H9 (cell line): ENCODE measurements at regions not wholly inside any gene's neighbourhood (a gene's known extent, or its start where the extent isn't known, plus 50 kb on each side); places are given as distances from the start of the nearest gene placed in this dataset.
"Not testable (repeated sequence)": the region's sequence is repeated elsewhere in the genome, so short reads cannot be mapped to it uniquely, and the experiment has no call there.

Source experiments
- DNase-seq: peaks from one replicate; pipeline ENCODE4 v3.0.0-alpha.2; 2017
- H2AFZ ChIP-seq: one replicate; pipeline ENCODE4 v1.6.1; 2013; ENCODE audit warnings: mild to moderate bottlenecking, low read length, control low read depth, moderate library complexity
- H2AK5ac ChIP-seq: 2 replicates; pipeline ENCODE4 v1.6.1; 2013; ENCODE audit warnings: low read length, control low read depth, mixed read lengths; ENCODE audit not compliant: insufficient read length
- H2BK120ac ChIP-seq: one replicate; pipeline ENCODE4 v1.6.1; 2013; ENCODE audit warnings: low read depth, mild to moderate bottlenecking, low read length, control low read depth, inconsistent platforms; ENCODE audit not compliant: poor library complexity, severe bottlenecking
- H2BK12ac ChIP-seq: 2 replicates; pipeline ENCODE4 v1.6.1; 2013; ENCODE audit warnings: low read length, control low read depth, mixed read lengths, low read depth; ENCODE audit not compliant: insufficient read length
- H2BK15ac ChIP-seq: 2 replicates; pipeline ENCODE4 v1.6.1; 2013; ENCODE audit warnings: low read depth, low read length, control low read depth
- H2BK20ac ChIP-seq: one replicate; pipeline ENCODE4 v1.6.1; 2013; ENCODE audit warnings: low read depth, mild to moderate bottlenecking, low read length, control low read depth, inconsistent platforms; ENCODE audit not compliant: poor library complexity, severe bottlenecking
- H2BK5ac ChIP-seq: 2 replicates; pipeline ENCODE4 v1.6.1; 2013; ENCODE audit warnings: low read length, control low read depth, mixed read lengths; ENCODE audit not compliant: insufficient read length
- H3K14ac ChIP-seq: 2 replicates; pipeline ENCODE4 v1.6.1; 2013; ENCODE audit warnings: low read length, control low read depth; ENCODE audit not compliant: insufficient read depth
- H3K18ac ChIP-seq: 2 replicates; pipeline ENCODE4 v1.6.1; 2013; ENCODE audit warnings: low read depth, mild to moderate bottlenecking, mixed read lengths, low read length, control low read depth; ENCODE audit not compliant: insufficient read length
- H3K23ac ChIP-seq: 2 replicates; pipeline ENCODE4 v1.6.1; 2013; ENCODE audit warnings: low read length, control low read depth, mixed read lengths, low read depth; ENCODE audit not compliant: insufficient read length
- H3K23me2 ChIP-seq: 2 replicates; pipeline ENCODE4 v1.6.1; 2013; ENCODE audit warnings: low read depth, mild to moderate bottlenecking, mixed read lengths, low read length, control low read depth; ENCODE audit not compliant: insufficient read length, poor library complexity, severe bottlenecking
- H3K27ac ChIP-seq: 2 replicates; pipeline ENCODE4 v1.5.1; 2013; ENCODE audit warnings: low read length, control low read depth, mixed read lengths, low read depth; ENCODE audit not compliant: insufficient read length
- H3K27me3 ChIP-seq: 2 replicates; pipeline ENCODE4 v1.6.1; 2013; ENCODE audit warnings: low read length, control low read depth, inconsistent platforms; ENCODE audit not compliant: insufficient read depth
- H3K4ac ChIP-seq: 2 replicates; pipeline ENCODE4 v1.6.1; 2013; ENCODE audit warnings: low read depth, mild to moderate bottlenecking, control low read depth, inconsistent platforms, low read length, moderate library complexity
- H3K4me1 ChIP-seq: 2 replicates; pipeline ENCODE4 v1.6.1; 2013; ENCODE audit warnings: low read length, control low read depth, inconsistent platforms; ENCODE audit not compliant: insufficient read depth
- H3K4me2 ChIP-seq: 2 replicates; pipeline ENCODE4 v1.6.1; 2013; ENCODE audit warnings: low read length, control low read depth, mixed read lengths; ENCODE audit not compliant: insufficient read length, insufficient read depth
- H3K56ac ChIP-seq: 2 replicates; pipeline ENCODE4 v1.6.1; 2013; ENCODE audit warnings: low read depth, mild to moderate bottlenecking, mixed read lengths, low read length, control low read depth; ENCODE audit not compliant: insufficient read length
- H3K79me1 ChIP-seq: 2 replicates; pipeline ENCODE4 v1.6.1; 2013; ENCODE audit warnings: low read depth, mild to moderate bottlenecking, moderate library complexity, low read length, control low read depth, inconsistent platforms; ENCODE audit not compliant: insufficient read depth, poor library complexity, severe bottlenecking
- H3K79me2 ChIP-seq: 2 replicates; pipeline ENCODE4 v1.6.1; 2013; ENCODE audit warnings: low read length, control low read depth, inconsistent platforms; ENCODE audit not compliant: insufficient read depth
- H3K9ac ChIP-seq: 2 replicates; pipeline ENCODE4 v1.6.1; 2013; ENCODE audit warnings: low read length, control low read depth, mixed read lengths; ENCODE audit not compliant: insufficient read length; ENCODE audit errors: extremely low read depth
- H3K9me3 ChIP-seq: one replicate; pipeline ENCODE4 v1.6.1; 2013; ENCODE audit warnings: low read depth, low read length, inconsistent platforms; ENCODE audit not compliant: control insufficient read depth
- H3T11ph ChIP-seq: one replicate; pipeline ENCODE4 v1.6.1; 2013; ENCODE audit warnings: mild to moderate bottlenecking, low read length, control low read depth, inconsistent platforms
- H4K20me1 ChIP-seq: one replicate; pipeline ENCODE4 v1.6.1; 2013; ENCODE audit not compliant: control insufficient read depth, insufficient read length, insufficient read depth
- H4K5ac ChIP-seq: 2 replicates; pipeline ENCODE4 v1.6.1; 2013; ENCODE audit warnings: low read depth, mild to moderate bottlenecking, mixed read lengths, low read length, control low read depth; ENCODE audit not compliant: insufficient read length
- H4K8ac ChIP-seq: replicated peaks from 2 replicates; pipeline ENCODE4 v1.6.1; 2013; ENCODE audit warnings: low read length, control low read depth, mixed read lengths, low read depth; ENCODE audit not compliant: insufficient read length
- H4K91ac ChIP-seq: 2 replicates; pipeline ENCODE4 v1.6.1; 2013; ENCODE audit warnings: low read depth, mild to moderate bottlenecking, moderate library complexity, mixed read lengths, low read length, control low read depth; ENCODE audit not compliant: insufficient read length
- H3K27ac Mint-ChIP-seq, 3 experiments: 2 replicates in 2 of 3; 3 replicates in 1 of 3; pipeline ENCODE4 v1.8.0; 2020 to 2021; ENCODE audit warnings: mixed read lengths in 3 of 3, mild to moderate bottlenecking in 1 of 3, moderate library complexity in 1 of 3
- H3K27me3 Mint-ChIP-seq: 2 replicates; pipeline ENCODE4 v1.8.0; 2021; ENCODE audit warnings: low read depth, mild to moderate bottlenecking, moderate library complexity, mixed read lengths
- H3K36me3 Mint-ChIP-seq, 3 experiments: 2 replicates in 2 of 3; 3 replicates in 1 of 3; pipeline ENCODE4 v1.8.0; 2020 to 2021; ENCODE audit warnings: low read depth in 3 of 3, mixed read lengths in 3 of 3; ENCODE audit not compliant: insufficient read depth in 1 of 3
- H3K4me1 Mint-ChIP-seq, 2 experiments: 2 replicates each; pipeline ENCODE4 v1.8.0; 2020; ENCODE audit warnings: mixed read lengths in 2 of 2
- H3K4me3 Mint-ChIP-seq, 2 experiments: 2 replicates in 1 of 2; 3 replicates in 1 of 2; pipeline ENCODE4 v1.8.0; 2020 to 2021; ENCODE audit warnings: mild to moderate bottlenecking in 2 of 2, mixed read lengths in 2 of 2, moderate library complexity in 1 of 2
- H3K9me3 Mint-ChIP-seq, 2 experiments: 2 replicates in 1 of 2; 3 replicates in 1 of 2; pipeline ENCODE4 v1.8.0; 2020; ENCODE audit warnings: mild to moderate bottlenecking in 2 of 2, mixed read lengths in 2 of 2, moderate library complexity in 1 of 2
- CTCF ChIP-seq: fragments of 200-600 bp; sonication (generic); conservative IDR thresholded peaks from 3 replicates; pipeline ENCODE4 v1.8.0; 2021; ENCODE audit warnings: antibody characterized with exemption, mild to moderate bottlenecking
- WGBS: extraction: QIAGEN DNeasy Blood & Tissue Kit; methylation state at CpG from one replicate; pipeline ENCODE4 v1.1.7; 2013; ENCODE audit warnings: missing lambda C conversion rate, low lambda C conversion rate, mixed read lengths; ENCODE audit not compliant: insufficient read length; ENCODE audit errors: extremely low coverage; 5-methylcytosine and 5-hydroxymethylcytosine counted together

- Mint-ChIP-seq H3K4me1 (peaks cover 7 to 9% of the 10 kb centered on the region in 2 experiments), H3K4me3 (no peak overlapping the region), H3K9me3 (peaks cover 2 to 4% of the 10 kb centered on the region in 2 experiments; a peak in 2 of 5 replicates), H3K36me3 (no peaks in the 10 kb centered on the region), H3K27ac (no peak overlapping the region), H3K27me3 (peaks cover 6% of the 10 kb centered on the region)
- H4K20me1 ChIP-seq: no peaks in the 10 kb centered on the region
- H3K27me3 ChIP-seq: no peaks in the 10 kb centered on the region
- no peak overlapping the region for H3K4ac ChIP-seq
- H3K14ac ChIP-seq: no peak overlapping the region
- TF ChIP-seq CTCF: no peak
- no peak overlapping the region for H2AFZ ChIP-seq
- no peak overlapping the region for H3K9ac ChIP-seq
- H3K18ac ChIP-seq: no peak overlapping the region
- WGBS: no CpG with 5 or more reads among the region's 2 CpGs
- H3K4me2 ChIP-seq: no peak overlapping the region
- no peak overlapping the region for H4K8ac ChIP-seq
- no peak overlapping the region for H2BK20ac ChIP-seq
- H3K4me1 ChIP-seq: no peaks in the 10 kb centered on the region
- no peak overlapping the region for H2BK5ac ChIP-seq
- no peaks in the 10 kb centered on the region for H3K79me1 ChIP-seq
- no peak overlapping the region for H2BK15ac ChIP-seq
- H3K27ac ChIP-seq: no peak overlapping the region
- H2AK5ac ChIP-seq: no peak overlapping the region
- H2BK120ac ChIP-seq: no peak overlapping the region
- H2BK12ac ChIP-seq: no peak overlapping the region
- no peak overlapping the region for H4K5ac ChIP-seq
- no peak overlapping the region for H3K56ac ChIP-seq
- H3K23ac ChIP-seq: no peak overlapping the region
- H3T11ph ChIP-seq: no peak overlapping the region
- no peaks in the 10 kb centered on the region for H3K23me2 ChIP-seq
- no peak overlapping the region for H4K91ac ChIP-seq
- no peak for DNase-seq
- H3K9me3 ChIP-seq: no peaks in the 10 kb centered on the region
- no peaks in the 10 kb centered on the region for H3K79me2 ChIP-seq
Measured at GRCh38 chr4:53885668-53886067, 178.7 kb downstream of the CHIC2 start.

- H3K4ac ChIP-seq, H3K23me2 ChIP-seq, H3K27me3 ChIP-seq, H4K8ac ChIP-seq, H3K9me3 ChIP-seq, H2BK15ac ChIP-seq, H2AFZ ChIP-seq, H3K56ac ChIP-seq, H3K79me1 ChIP-seq, H4K91ac ChIP-seq, H3K4me1 ChIP-seq, H2AK5ac ChIP-seq, H4K5ac ChIP-seq, DNase-seq, H4K20me1 ChIP-seq, H2BK12ac ChIP-seq, H3K27me3 Mint-ChIP-seq, H3K14ac ChIP-seq, H3K23ac ChIP-seq, H2BK120ac ChIP-seq, H2BK5ac ChIP-seq, H3K9me3 Mint-ChIP-seq, H3K9ac ChIP-seq, H3T11ph ChIP-seq, H3K18ac ChIP-seq, H2BK20ac ChIP-seq, H3K79me2 ChIP-seq, H3K4me1 Mint-ChIP-seq, H3K27ac ChIP-seq: not testable (repeated sequence)
- Mint-ChIP-seq H3K4me3 (peak overlapping the region; percentile 58 to 62; a peak in 3 of 5 replicates), H3K36me3 (peaks cover 2 to 11% (median 3%) of the 10 kb centered on the region in 3 experiments; a peak in 5 of 7 replicates), H3K27ac (peak overlapping the region in 1 of 3 experiments; percentile 75; a peak in 1 of 7 replicates)
- no CpG with 5 or more reads among the region's 18 CpGs for WGBS
- H3K4me2 ChIP-seq: peak overlapping the region; percentile 16
Measured at GRCh38 chr4:53877096-53877495, 187.3 kb downstream of the CHIC2 start.
